ENCODE measurements at regions not wholly inside any gene's neighbourhood (a gene's known extent, or its start where the extent isn't known, plus 50 kb on each side); places are given as distances from the start of the nearest gene placed in this dataset.

GRCh38 chr4:145352438-145353145 is 129.1 kb upstream of the SMAD1 start:
- Histone ChIP-seq H3K9me3 (ENCODE audit: low read depth) (no peaks in the 10 kb centered on the region), H3K36me3 (ENCODE audit: low read depth) (no peaks in the 10 kb centered on the region), H3K27ac (no peak overlapping the region), H3K27me3 (replicated peaks; ENCODE audit: insufficient read depth) (no peaks in the 10 kb centered on the region), H3K9ac (no peak overlapping the region), H3K4me3 (no peak overlapping the region), H3K4me1 (ENCODE audit: insufficient read depth) (0 out of 2 replicates have a peak, but pooled peaks cover 3% of the 10 kb centered on the region), H3K79me2 (ENCODE audit: insufficient read depth) (no peaks in the 10 kb centered on the region), H3K4me2 (ENCODE audit: unreplicated experiment) (no peak overlapping the region), H4K20me1 (ENCODE audit: insufficient read depth) (no peaks in the 10 kb centered on the region), H2AFZ (no peak overlapping the region), H3K9me2 (ENCODE audit: insufficient read depth) (no peaks in the 10 kb centered on the region), H3F3A (ENCODE audit: insufficient read depth) (no peaks in the 10 kb centered on the region)
- in situ Hi-C loops (cut with MboI) = no loop called here
- TF ChIP-seq EZH2 (IDR thresholded peaks at IDR 0.05; ENCODE audit: insufficient read depth, poor library complexity, severe bottlenecking) = no peak
- no peak for TF ChIP-seq EZH2phosphoT487 (IDR thresholded peaks at IDR 0.05; ENCODE audit: insufficient read depth, low read depth)
- DNase-seq = no peak
- WGBS, 2 experiments (ENCODE audit: low coverage in 1 of 2, low lambda C conversion rate in 2 of 2, missing lambda C conversion rate in 2 of 2) = 30 to 40% methylated on average over 4 of the region's 4 CpGs

DNA sequence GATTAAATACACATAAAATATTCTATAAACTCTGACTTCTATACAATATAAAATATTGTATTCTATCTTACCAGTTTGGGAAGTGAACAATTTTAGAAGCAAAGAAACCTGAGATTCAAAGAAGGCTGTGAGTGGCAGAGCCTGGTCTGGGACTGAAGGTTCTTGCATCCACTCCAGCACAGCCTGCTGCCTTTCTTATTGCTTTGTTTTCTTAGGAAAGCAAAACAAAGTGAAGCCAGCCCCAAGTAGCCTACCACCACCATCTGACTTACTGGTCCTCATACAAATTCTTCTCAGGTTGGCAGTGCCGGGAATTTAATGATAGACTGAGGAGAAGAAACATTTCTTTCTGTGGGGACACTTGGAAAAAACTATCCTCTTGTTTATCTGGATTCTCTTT is 129.7 kb upstream of the SMAD1 start:
- no peak for DNase-seq
- TF ChIP-seq EZH2 (IDR thresholded peaks at IDR 0.05; ENCODE audit: insufficient read depth, poor library complexity, severe bottlenecking) = no peak
- no peak for TF ChIP-seq EZH2phosphoT487 (IDR thresholded peaks at IDR 0.05; ENCODE audit: insufficient read depth, low read depth)
- H3K9ac ChIP-seq = no peak overlapping the region
- H3K27ac ChIP-seq = no peak overlapping the region
- H3K9me2 ChIP-seq (ENCODE audit: insufficient read depth) = no peaks in the 10 kb centered on the region
- H3K4me1 ChIP-seq (ENCODE audit: insufficient read depth) = 0 out of 2 replicates have a peak, but pooled peaks cover 5% of the 10 kb centered on the region
- 89 to 94% methylated on average over 1 of the region's 1 CpG for WGBS, 2 experiments (ENCODE audit: low coverage in 1 of 2, low lambda C conversion rate in 2 of 2, missing lambda C conversion rate in 2 of 2)
- H3K36me3 ChIP-seq (ENCODE audit: low read depth) = no peaks in the 10 kb centered on the region
- in situ Hi-C loops (cut with MboI) = no loop called here
- H2AFZ ChIP-seq = no peak overlapping the region
- H3F3A ChIP-seq (ENCODE audit: insufficient read depth) = no peaks in the 10 kb centered on the region
- H3K79me2 ChIP-seq (ENCODE audit: insufficient read depth) = no peaks in the 10 kb centered on the region
- no peaks in the 10 kb centered on the region for H4K20me1 ChIP-seq (ENCODE audit: insufficient read depth)
- no peaks in the 10 kb centered on the region for H3K27me3 ChIP-seq (replicated peaks; ENCODE audit: insufficient read depth)
- no peak overlapping the region for H3K4me3 ChIP-seq
- no peaks in the 10 kb centered on the region for H3K9me3 ChIP-seq (ENCODE audit: low read depth)
- no peak overlapping the region for H3K4me2 ChIP-seq (ENCODE audit: unreplicated experiment)

DNA sequence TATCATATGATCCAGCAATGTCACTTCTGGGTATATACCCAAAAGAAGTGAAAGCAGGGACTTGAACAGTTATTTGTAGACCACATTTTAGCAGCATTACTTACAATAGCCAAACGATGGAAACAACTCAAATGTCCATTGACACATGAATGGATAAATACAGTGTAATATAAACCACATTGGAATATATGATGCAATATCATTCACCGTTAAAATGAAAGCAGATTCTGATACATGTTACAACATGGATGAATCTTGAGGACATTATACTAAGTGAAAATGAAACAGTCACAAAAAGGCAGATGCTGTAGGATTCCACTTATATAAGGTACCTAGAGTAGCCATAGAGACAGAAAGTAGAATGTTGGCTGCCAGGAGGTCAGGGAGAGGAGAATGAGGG is 130.5 kb upstream of the SMAD1 start:
- 4 to 8% methylated on average over 2 of the region's 2 CpGs for WGBS, 2 experiments (ENCODE audit: low coverage in 1 of 2, low lambda C conversion rate in 2 of 2, missing lambda C conversion rate in 2 of 2)
- in situ Hi-C loops (cut with MboI) = no loop called here
- Histone ChIP-seq H3K4me2 (ENCODE audit: unreplicated experiment) (no peak overlapping the region), H3K27me3 (replicated peaks; ENCODE audit: insufficient read depth) (no peaks in the 10 kb centered on the region), H4K20me1 (ENCODE audit: insufficient read depth) (no peaks in the 10 kb centered on the region), H3K4me3 (no peak overlapping the region), H3F3A (ENCODE audit: insufficient read depth) (no peaks in the 10 kb centered on the region), H2AFZ (0 out of 2 replicates have a peak overlapping the region, but pooled peaks have one; percentile 14), H3K4me1 (ENCODE audit: insufficient read depth) (0 out of 2 replicates have a peak, but pooled peaks cover 5% of the 10 kb centered on the region), H3K9ac (no peak overlapping the region), H3K79me2 (ENCODE audit: insufficient read depth) (no peaks in the 10 kb centered on the region), H3K9me3 (ENCODE audit: low read depth) (no peaks in the 10 kb centered on the region), H3K27ac (no peak overlapping the region), H3K9me2 (ENCODE audit: insufficient read depth) (no peaks in the 10 kb centered on the region), H3K36me3 (ENCODE audit: low read depth) (no peaks in the 10 kb centered on the region)
- DNase-seq = no peak
- TF ChIP-seq EZH2 (IDR thresholded peaks at IDR 0.05; ENCODE audit: insufficient read depth, poor library complexity, severe bottlenecking) (no peak), EZH2phosphoT487 (IDR thresholded peaks at IDR 0.05; ENCODE audit: insufficient read depth, low read depth) (no peak)

DNA sequence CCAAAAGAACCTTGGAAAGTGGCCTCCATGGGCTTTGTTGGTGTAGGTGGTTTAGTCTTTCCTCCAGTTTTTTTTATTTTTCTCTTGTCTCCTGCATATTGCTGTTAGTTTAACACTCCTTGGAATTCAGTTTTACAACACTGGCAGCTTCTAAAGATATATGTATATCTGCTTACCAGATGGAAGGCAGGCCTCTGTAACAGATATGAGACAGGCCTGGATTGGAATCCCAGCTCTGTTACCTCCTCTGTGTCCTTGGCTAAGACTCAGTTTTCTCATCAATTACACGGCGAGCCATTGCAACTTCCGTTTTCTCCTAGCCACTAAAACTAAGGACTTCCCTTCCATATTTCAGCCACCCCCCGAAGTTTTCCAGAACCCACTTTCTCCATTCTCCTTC is 133.4 kb upstream of the SMAD1 start:
- H3K36me3 ChIP-seq (ENCODE audit: low read depth) = no peaks in the 10 kb centered on the region
- no peak for DNase-seq
- no peaks in the 10 kb centered on the region for H3K27me3 ChIP-seq (replicated peaks; ENCODE audit: insufficient read depth)
- H4K20me1 ChIP-seq (ENCODE audit: insufficient read depth) = no peaks in the 10 kb centered on the region
- in situ Hi-C loops (cut with MboI) = no loop called here
- H3K79me2 ChIP-seq (ENCODE audit: insufficient read depth) = no peaks in the 10 kb centered on the region
- H3F3A ChIP-seq (ENCODE audit: insufficient read depth) = no peaks in the 10 kb centered on the region
- no peaks in the 10 kb centered on the region for H3K9me2 ChIP-seq (ENCODE audit: insufficient read depth)
- H3K4me1 ChIP-seq (ENCODE audit: insufficient read depth) = 0 out of 2 replicates have a peak, but pooled peaks cover 5% of the 10 kb centered on the region
- no peak overlapping the region for H3K9ac ChIP-seq
- no peak for TF ChIP-seq EZH2phosphoT487 (IDR thresholded peaks at IDR 0.05; ENCODE audit: insufficient read depth, low read depth)
- no peak for TF ChIP-seq EZH2 (IDR thresholded peaks at IDR 0.05; ENCODE audit: insufficient read depth, poor library complexity, severe bottlenecking)
- WGBS, 2 experiments (ENCODE audit: low coverage in 1 of 2, low lambda C conversion rate in 2 of 2, missing lambda C conversion rate in 2 of 2) = 49 to 50% methylated on average over 4 of the region's 4 CpGs
- H3K4me2 ChIP-seq (ENCODE audit: unreplicated experiment) = no peak overlapping the region
- no peak overlapping the region for H2AFZ ChIP-seq
- no peak overlapping the region for H3K4me3 ChIP-seq
- no peaks in the 10 kb centered on the region for H3K9me3 ChIP-seq (ENCODE audit: low read depth)
- no peak overlapping the region for H3K27ac ChIP-seq

Measured in GM23248 (cell line).